IMR-90 (cell line): ENCODE measurements at regions not wholly inside any gene's neighbourhood (a gene's known extent, or its start where the extent isn't known, plus 50 kb on each side); places are given as distances from the start of the nearest gene placed in this dataset.

Experiments used
- ATAC-seq: fragments of 200-7000 bp; cut with Tn5 transposase; 2 replicates; pipeline ENCODE4 v1.9.1; 2020; ENCODE audit warnings: low read depth, mild to moderate bottlenecking, moderate library complexity
- BruUV-seq: library from RNA; stranded (reverse); fragments of 400-500 nt; replicated peaks from 2 replicates; lab custom pipeline; 2021; lab: Mats Ljungman, UMichigan
- CTCF ChIA-PET: fragments of 300-600 bp; formaldehyde crosslinking; extraction: SDS; loops from one replicate; lab custom pipeline; 2021; ENCODE audit warnings: antibody characterized with exemption; lab: Yijun Ruan, JAX
- POLR2A ChIA-PET: fragments of 300-600 bp; sonication (Branson Sonifier 250); formaldehyde crosslinking; loops from one replicate; lab custom pipeline; 2022; ENCODE audit warnings: antibody characterized with exemption; ENCODE audit not compliant: unreplicated experiment; lab: Charles Lee
- DNase-seq: peaks from one replicate; pipeline ENCODE4 v3.0.0; 2013
- H2AFZ ChIP-seq: replicated peaks from 2 replicates; pipeline ENCODE3; 2013; ENCODE audit warnings: low read length, mild to moderate bottlenecking; ENCODE audit not compliant: poor library complexity
- H2AK5ac ChIP-seq: 2 replicates; pipeline ENCODE4 v1.6.1; 2013; ENCODE audit warnings: low read depth, low read length, inconsistent platforms
- H2AK9ac ChIP-seq: replicated peaks from 2 replicates; pipeline ENCODE3; 2013; ENCODE audit warnings: mild to moderate bottlenecking, low read depth, low read length, moderate library complexity; ENCODE audit not compliant: poor library complexity
- H2BK120ac ChIP-seq: 2 replicates; pipeline ENCODE4 v1.6.1; 2013; ENCODE audit warnings: low read depth, low read length, inconsistent platforms
- H2BK15ac ChIP-seq: 3 replicates; pipeline ENCODE4 v1.6.1; 2013; ENCODE audit warnings: low read depth, low read length, inconsistent platforms
- H2BK20ac ChIP-seq: 2 replicates; pipeline ENCODE4 v1.6.1; 2013; ENCODE audit warnings: low read depth, mild to moderate bottlenecking, inconsistent platforms, low read length, moderate library complexity
- H2BK5ac ChIP-seq: 2 replicates; pipeline ENCODE4 v1.6.1; 2013; ENCODE audit warnings: mild to moderate bottlenecking, low read depth, low read length, inconsistent platforms; ENCODE audit not compliant: poor library complexity, severe bottlenecking
- H3K14ac ChIP-seq: replicated peaks from 2 replicates; pipeline ENCODE4 v1.6.1; 2013; ENCODE audit warnings: low read depth, low read length, inconsistent platforms
- H3K18ac ChIP-seq: 2 replicates; pipeline ENCODE4 v1.6.1; 2013; ENCODE audit warnings: low read depth, low read length, control low read depth
- H3K23ac ChIP-seq: 2 replicates; pipeline ENCODE4 v1.6.1; 2013; ENCODE audit warnings: low read depth, low read length, inconsistent platforms
- H3K27ac ChIP-seq: 2 replicates; pipeline ENCODE4 v1.5.1; 2013; ENCODE audit warnings: mild to moderate bottlenecking, control low read depth, low read length; ENCODE audit not compliant: insufficient read depth
- H3K27me3 ChIP-seq: 2 replicates; pipeline ENCODE4 v1.6.1; 2013; ENCODE audit warnings: low read length; ENCODE audit not compliant: control insufficient read depth, insufficient read depth
- H3K36me3 ChIP-seq: 2 replicates; pipeline ENCODE4 v1.6.1; 2013; ENCODE audit warnings: low read length, mixed read lengths; ENCODE audit not compliant: control insufficient read depth, insufficient read depth
- H3K4ac ChIP-seq: 2 replicates; pipeline ENCODE4 v1.6.1; 2013; ENCODE audit warnings: low read depth, low read length, inconsistent platforms
- H3K4me1 ChIP-seq: 2 replicates; pipeline ENCODE4 v1.6.1; 2013; ENCODE audit warnings: low read length, mixed read lengths; ENCODE audit not compliant: control insufficient read depth, insufficient read depth
- H3K4me2 ChIP-seq: 2 replicates; pipeline ENCODE4 v1.6.1; 2013; ENCODE audit warnings: low read depth, mild to moderate bottlenecking, control low read depth, low read length, moderate library complexity
- H3K4me3 ChIP-seq: 2 replicates; pipeline ENCODE4 v1.5.1; 2013; ENCODE audit warnings: low read depth, mild to moderate bottlenecking, control low read depth, low read length, moderate library complexity; ENCODE audit not compliant: insufficient read depth
- H3K56ac ChIP-seq: 2 replicates; pipeline ENCODE4 v1.6.1; 2013; ENCODE audit warnings: low read length, inconsistent platforms; ENCODE audit not compliant: insufficient read depth; ENCODE audit errors: extremely low read depth
- H3K79me1 ChIP-seq, 2 experiments: 2 replicates each; pipeline ENCODE4 v1.6.1; 2013; ENCODE audit warnings: low read length in 2 of 2, inconsistent platforms in 1 of 2, low read depth in 1 of 2
- H3K9ac ChIP-seq: 2 replicates; pipeline ENCODE4 v1.6.1; 2013; ENCODE audit warnings: low read depth, low read length, control low read depth
- H3K9me1 ChIP-seq: 2 replicates; pipeline ENCODE4 v1.6.1; 2013; ENCODE audit warnings: low read length, inconsistent platforms; ENCODE audit not compliant: insufficient read depth
- H3K9me3 ChIP-seq: 2 replicates; pipeline ENCODE4 v1.6.1; 2013; ENCODE audit warnings: low read length; ENCODE audit not compliant: control insufficient read depth, insufficient read depth
- H4K20me1 ChIP-seq: 2 replicates; pipeline ENCODE4 v1.6.1; 2013; ENCODE audit warnings: low read length, inconsistent platforms; ENCODE audit not compliant: insufficient read depth
- H4K5ac ChIP-seq: 2 replicates; pipeline ENCODE4 v1.6.1; 2013; ENCODE audit warnings: mild to moderate bottlenecking, low read depth, low read length, control low read depth
- H4K8ac ChIP-seq, 2 experiments: 2 replicates each; pipeline ENCODE4 v1.6.1; 2013; ENCODE audit warnings: low read depth in 2 of 2, low read length in 2 of 2, control low read depth in 1 of 2, inconsistent platforms in 1 of 2
- H4K91ac ChIP-seq: 2 replicates; pipeline ENCODE4 v1.6.1; 2013; ENCODE audit warnings: low read depth, low read length, inconsistent platforms; ENCODE audit not compliant: insufficient read depth
- CEBPB ChIP-seq: IDR thresholded peaks from 2 replicates; pipeline ENCODE4 v1.6.1; 2012; ENCODE audit warnings: low read depth, low read length, improper control_type of control experiment
- CHD1 ChIP-seq: IDR thresholded peaks from 2 replicates; pipeline ENCODE4 v1.6.1; 2012; ENCODE audit warnings: low read depth, low read length, improper control_type of control experiment
- CTCF ChIP-seq: conservative IDR thresholded peaks from 2 replicates; pipeline ENCODE4 v1.5.1; 2012; ENCODE audit warnings: mild to moderate bottlenecking, low read depth, low read length, improper control_type of control experiment
- MAFK ChIP-seq: IDR thresholded peaks from 2 replicates; pipeline ENCODE4 v1.6.1; 2012; ENCODE audit warnings: low read depth, low read length, improper control_type of control experiment
- MAZ ChIP-seq: IDR thresholded peaks from 2 replicates; pipeline ENCODE4 v1.6.1; 2012; ENCODE audit warnings: low read depth, mild to moderate bottlenecking, low read length, improper control_type of control experiment, moderate library complexity, borderline replicate concordance
- NFE2L2 ChIP-seq: fragments of 150-350 bp; IDR thresholded peaks from 2 replicates; pipeline ENCODE4 v1.6.1; 2016; ENCODE audit warnings: low read depth, mild to moderate bottlenecking, low read length
- RAD21 ChIP-seq: IDR thresholded peaks from 2 replicates; pipeline ENCODE4 v1.6.1; 2012; ENCODE audit warnings: low read length, improper control_type of control experiment
- RCOR1 ChIP-seq: IDR thresholded peaks from 2 replicates; pipeline ENCODE4 v1.6.1; 2012; ENCODE audit warnings: mild to moderate bottlenecking, low read length, improper control_type of control experiment; ENCODE audit not compliant: insufficient replicate concordance
- RFX5 ChIP-seq: IDR thresholded peaks from 2 replicates; pipeline ENCODE4 v1.8.0; 2012; ENCODE audit warnings: low read depth, mild to moderate bottlenecking, low read length, moderate library complexity
- SMC3 ChIP-seq: fragments of 150-350 bp; IDR thresholded peaks from 2 replicates; pipeline ENCODE4 v1.6.1; 2016; ENCODE audit warnings: low read depth, mild to moderate bottlenecking, antibody characterized with exemption, low read length, moderate library complexity
- USF2 ChIP-seq: fragments of 150-350 bp; IDR thresholded peaks from 2 replicates; pipeline ENCODE4 v1.6.1; 2017; ENCODE audit warnings: mild to moderate bottlenecking, antibody characterized with exemption, low read length, low read depth
- WGBS, 2 experiments: methylation state at CpG; one replicate each; pipeline versions ENCODE4 v1.1.5 to v1.1.7; 2013; ENCODE audit warnings: missing lambda C conversion rate in 2 of 2; ENCODE audit not compliant: insufficient read length in 1 of 2; ENCODE audit errors: extremely low coverage in 2 of 2; 5-methylcytosine and 5-hydroxymethylcytosine counted together
- dilution Hi-C: fragments of 300-500 bp; cut with HindIII; formaldehyde crosslinking; loops from one replicate; pipeline ENCODE4 v1.14.3; 2018; ENCODE audit warnings: low sequenced_read_pairs; ENCODE audit not compliant: unreplicated experiment
- in situ Hi-C: fragments of 300-500 bp; cut with MboI; formaldehyde crosslinking; loops from 3 replicates; pipeline ENCODE4 v1.14.3; 2019; ENCODE audit warnings: low sequenced_read_pairs, inconsistent platforms, mixed read lengths
- intact Hi-C: fragments of 100-400 bp; cut with micrococcal nuclease; formaldehyde crosslinking; loops from 2 replicates; pipeline ENCODE4 v1.10.0; 2022
- TF ChIP-seq, protein P1 (sequence below): fragments of 150-350 bp; IDR thresholded peaks from 2 replicates; pipeline ENCODE4 v1.6.1; 2016; ENCODE audit warnings: low read depth, mild to moderate bottlenecking, low read length, moderate library complexity, borderline replicate concordance

GRCh38 chr14:40098468-40098867 is 666.2 kb upstream of the FBXO33 start:
- dilution Hi-C loops: no loop called here
- intact Hi-C loops: no loop called here
- BruUV-seq: no TSS peak
- H3K27ac ChIP-seq: no peak overlapping the region
- H2BK20ac ChIP-seq: no peak overlapping the region
- H3K4ac ChIP-seq: no peak overlapping the region
- no peak overlapping the region for H2AFZ ChIP-seq
- no peak overlapping the region for H3K23ac ChIP-seq
- H3K14ac ChIP-seq: no peak overlapping the region
- no peaks in the 10 kb centered on the region for H3K27me3 ChIP-seq
- TF ChIP-seq MAFK (no peak), NFE2L2 (no peak), CTCF (no peak), CHD1 (no peak), RCOR1 (no peak), CEBPB (no peak), RFX5 (no peak), MAZ (no peak), USF2 (no peak), SMC3 (no peak), RAD21 (no peak)
- TF ChIP-seq, protein P1, sequence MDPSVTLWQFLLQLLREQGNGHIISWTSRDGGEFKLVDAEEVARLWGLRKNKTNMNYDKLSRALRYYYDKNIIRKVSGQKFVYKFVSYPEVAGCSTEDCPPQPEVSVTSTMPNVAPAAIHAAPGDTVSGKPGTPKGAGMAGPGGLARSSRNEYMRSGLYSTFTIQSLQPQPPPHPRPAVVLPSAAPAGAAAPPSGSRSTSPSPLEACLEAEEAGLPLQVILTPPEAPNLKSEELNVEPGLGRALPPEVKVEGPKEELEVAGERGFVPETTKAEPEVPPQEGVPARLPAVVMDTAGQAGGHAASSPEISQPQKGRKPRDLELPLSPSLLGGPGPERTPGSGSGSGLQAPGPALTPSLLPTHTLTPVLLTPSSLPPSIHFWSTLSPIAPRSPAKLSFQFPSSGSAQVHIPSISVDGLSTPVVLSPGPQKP: no peak
- H3K9me3 ChIP-seq: no peaks in the 10 kb centered on the region; the same call in 1 of the 2 replicates
- ChIA-PET POLR2A (no interaction called here), CTCF (no interaction called here)
- no peaks in the 10 kb centered on the region for H3K79me1 ChIP-seq
- no peak overlapping the region for H4K91ac ChIP-seq
- H2BK15ac ChIP-seq: no peak overlapping the region
- no peak for DNase-seq
- no peak for ATAC-seq
- H2BK5ac ChIP-seq: no peak overlapping the region
- no peaks in the 10 kb centered on the region for H4K20me1 ChIP-seq
- no peaks in the 10 kb centered on the region for H3K36me3 ChIP-seq
- H4K5ac ChIP-seq: no peak overlapping the region
- H3K9ac ChIP-seq: no peak overlapping the region
- H3K9me1 ChIP-seq: no peaks in the 10 kb centered on the region
- no peak overlapping the region for H3K18ac ChIP-seq
- H3K56ac ChIP-seq: no peak overlapping the region
- no peak overlapping the region for H3K4me3 ChIP-seq
- H3K4me2 ChIP-seq: no peak overlapping the region
- in situ Hi-C loops: no loop called here
- no CpG with 5 or more reads among the region's 3 CpGs for whole genome bisulfite sequencing, 2 experiments
- H2AK5ac ChIP-seq: no peak overlapping the region
- H2BK120ac ChIP-seq: no peak overlapping the region
- H2AK9ac ChIP-seq: no peak overlapping the region
- no peak overlapping the region for H4K8ac ChIP-seq
- no peaks in the 10 kb centered on the region for H3K4me1 ChIP-seq
